Heart right ventricle (tissue), 16 donors: ENCODE measurements at regions not wholly inside any gene's neighbourhood (a gene's known extent, or its start where the extent isn't known, plus 50 kb on each side); places are given as distances from the start of the nearest gene placed in this dataset.

Experiments
- ATAC-seq, 8 donors: fragments of 200-7000 bp; cut with Tn5 transposase; one replicate each; pipeline ENCODE4 v1.9.1; 2020; ENCODE audit warnings: mild to moderate bottlenecking in 8 of 8, moderate library complexity in 8 of 8, moderate number of reproducible peaks in 1 of 8
- DNase-seq, 2 donors: peaks; one replicate each; pipeline ENCODE4 v3.0.0-alpha.2; 2020
- H3K27ac ChIP-seq, 10 donors: fragments of 200-600 bp; sonication (generic) in 2 of 10; one replicate each; pipeline versions ENCODE4 v1.5.0 to v1.8.0; 2020 to 2022; ENCODE audit warnings: mild to moderate bottlenecking in 3 of 10
- H3K27me3 ChIP-seq, 7 donors: fragments of 200-600 bp; one replicate each; pipeline ENCODE4 v1.8.0; 2021 to 2022; ENCODE audit warnings: mild to moderate bottlenecking in 2 of 7
- H3K36me3 ChIP-seq, 9 donors: fragments of 200-600 bp; sonication (generic) in 1 of 9; one replicate each; pipeline versions ENCODE4 v1.5.0 to v1.8.0; 2020 to 2022; ENCODE audit warnings: mild to moderate bottlenecking in 2 of 9
- H3K4me1 ChIP-seq, 9 donors: fragments of 200-600 bp; sonication (generic) in 1 of 9; one replicate each; pipeline versions ENCODE4 v1.5.0 to v1.8.0; 2020 to 2022; ENCODE audit warnings: mild to moderate bottlenecking in 4 of 9
- H3K4me3 ChIP-seq, 10 donors: fragments of 200-600 bp; sonication (generic) in 2 of 10; one replicate each; pipeline versions ENCODE4 v1.5.0 to v1.8.0; 2020 to 2022; ENCODE audit warnings: mild to moderate bottlenecking in 7 of 10, moderate library complexity in 2 of 10
- H3K9me3 ChIP-seq, 11 donors: fragments of 200-600 bp in 10 of 11; sonication (generic) in 2 of 11; one replicate each; pipeline versions ENCODE4 v1.5.0 to v1.8.0; 2013 to 2022; ENCODE audit warnings: mild to moderate bottlenecking in 2 of 11, control low read depth in 1 of 11, moderate library complexity in 1 of 11
- WGBS, 2 donors: extraction: QIAGEN DNeasy Blood & Tissue Kit; methylation state at CpG; one replicate each; pipeline ENCODE4 v1.1.7; 2013; ENCODE audit warnings: inconsistent platforms in 1 of 2; 5-methylcytosine and 5-hydroxymethylcytosine counted together
- intact Hi-C, 10 donors: fragments of 100-400 bp; cut with DNase I; formaldehyde crosslinking; loops; one replicate each; pipeline versions ENCODE4 v1.11.1 to v1.14.2; 2022
- TF ChIP-seq, protein P1 (sequence below), 9 donors: fragments of 200-600 bp; sonication (generic) in 2 of 9; IDR thresholded peaks; one replicate each; pipeline versions ENCODE4 v1.5.0 to v1.8.0; 2021 to 2022; ENCODE audit warnings: antibody characterized with exemption in 9 of 9, mild to moderate bottlenecking in 5 of 9, moderate library complexity in 1 of 9
- donor health status: Arrhythmogenic right ventricular cardiomyopathy.
- donor health status: ischemic (EF 13 %, LVEDD 7.1; RV severe dilation, severe dysfunction).
- donor health status: healthy with polysubstance abuse.
- donor health status: DM: no; HTN: yes; CAD: no.
- donor health status: DM: no; HTN: no; CAD: no.
- donor health status: ischemic (EF 25% LVEDD 6.9; RV normal size, moderate dysfunction).
- donor health status: ischemic (EF 25% LVEDD 5.7; RV mildly dilated, moderate dysfunction).
- donor health status: healthy.
- donor health status: DM: yes; HTN: yes; CAD: no.
- donor health status: Ischemic cardiomyopathy.
- donor health status: ischemic (EF 35%, LVEDD 5.7; RV mildly dilated, moderate dysfunction).
- donor health status: nonischemic (EF 11% LVEDD 7.7; RV severe dilation, severe dysfunction).
- donor health status: DM: yes; HTN: yes; CAD: no.
- donor health status: PGD.
- donor health status: ischemic (EF 29% LVEDD 5.4; RV normal size, mild dysfunction).
- donor health status: nonischemic (EF 23%, LVEDD 6.1; RV moderate dilation, normal function).

DNA sequence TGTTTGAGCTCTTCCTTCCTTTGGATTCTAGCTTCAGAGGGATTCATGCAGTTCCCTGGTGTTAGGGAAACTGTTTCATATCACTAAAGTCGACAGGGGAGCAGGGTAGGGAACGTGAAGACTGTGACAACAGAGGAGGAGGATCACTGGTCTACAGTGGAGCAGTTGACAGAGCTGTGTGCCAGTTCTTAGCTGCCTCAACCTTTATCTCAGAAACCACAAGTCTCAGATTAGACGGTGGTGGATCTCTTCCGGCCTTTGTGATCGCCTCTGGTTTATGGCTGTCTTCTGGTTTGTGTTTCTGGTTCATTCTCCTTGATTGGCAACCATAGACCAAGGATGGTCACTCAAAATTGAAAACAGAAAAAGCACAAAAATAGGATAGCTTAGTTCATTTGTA, 538.9 kb upstream of the API5 start:
- Histone ChIP-seq H3K9me3 (no peaks in the 10 kb centered on the region), H3K27me3 (peaks cover 0 to 14% (median 0%) of the 10 kb centered on the region in 7 donors), H3K27ac (no peak overlapping the region), H3K36me3 (no peaks in the 10 kb centered on the region), H3K4me1 (no peaks in the 10 kb centered on the region), H3K4me3 (no peak overlapping the region)
- TF ChIP-seq, protein P1, sequence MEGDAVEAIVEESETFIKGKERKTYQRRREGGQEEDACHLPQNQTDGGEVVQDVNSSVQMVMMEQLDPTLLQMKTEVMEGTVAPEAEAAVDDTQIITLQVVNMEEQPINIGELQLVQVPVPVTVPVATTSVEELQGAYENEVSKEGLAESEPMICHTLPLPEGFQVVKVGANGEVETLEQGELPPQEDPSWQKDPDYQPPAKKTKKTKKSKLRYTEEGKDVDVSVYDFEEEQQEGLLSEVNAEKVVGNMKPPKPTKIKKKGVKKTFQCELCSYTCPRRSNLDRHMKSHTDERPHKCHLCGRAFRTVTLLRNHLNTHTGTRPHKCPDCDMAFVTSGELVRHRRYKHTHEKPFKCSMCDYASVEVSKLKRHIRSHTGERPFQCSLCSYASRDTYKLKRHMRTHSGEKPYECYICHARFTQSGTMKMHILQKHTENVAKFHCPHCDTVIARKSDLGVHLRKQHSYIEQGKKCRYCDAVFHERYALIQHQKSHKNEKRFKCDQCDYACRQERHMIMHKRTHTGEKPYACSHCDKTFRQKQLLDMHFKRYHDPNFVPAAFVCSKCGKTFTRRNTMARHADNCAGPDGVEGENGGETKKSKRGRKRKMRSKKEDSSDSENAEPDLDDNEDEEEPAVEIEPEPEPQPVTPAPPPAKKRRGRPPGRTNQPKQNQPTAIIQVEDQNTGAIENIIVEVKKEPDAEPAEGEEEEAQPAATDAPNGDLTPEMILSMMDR (IDR thresholded peaks at IDR 0.05) = no peak
- intact Hi-C loops = loop anchor here in 7 of 10 donors (5.0 to 10.0 kb wide), 7 partner anchors 242 to 509 kb away; no protein-coding TSS in a partner anchor
- no peak for ATAC-seq
- WGBS, 2 donors = 40 to 42% methylated on average over 5 of the region's 5 CpGs
- no peak for DNase-seq

DNA sequence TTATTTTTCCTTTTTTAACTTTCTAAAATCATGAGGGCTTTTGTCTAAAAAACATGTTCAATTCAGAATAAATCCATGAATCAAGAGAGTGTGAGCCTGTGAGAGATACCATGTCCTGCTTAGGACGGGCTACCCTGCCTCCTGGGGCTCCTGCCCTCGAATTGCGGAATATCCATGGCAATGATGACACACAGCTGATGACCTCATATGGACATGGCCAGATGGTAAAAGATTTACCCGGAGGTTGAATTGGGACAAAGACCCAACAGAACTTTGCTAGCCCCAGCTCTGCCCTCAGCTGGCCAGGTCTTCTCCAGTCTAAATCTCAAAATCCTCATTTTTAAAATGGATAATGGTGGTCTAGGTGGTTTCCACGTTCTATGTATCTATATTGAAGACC, 538.1 kb upstream of the API5 start:
- DNase-seq = no peak
- Histone ChIP-seq H3K4me3 (no peak overlapping the region), H3K27ac (no peak overlapping the region), H3K4me1 (no peaks in the 10 kb centered on the region), H3K36me3 (no peaks in the 10 kb centered on the region), H3K9me3 (no peaks in the 10 kb centered on the region), H3K27me3 (peaks cover 0 to 14% (median 0%) of the 10 kb centered on the region in 7 donors)
- 74 to 83% methylated on average over 5 of the region's 5 CpGs for WGBS, 2 donors
- no peak for ATAC-seq
- intact Hi-C loops = loop anchor here in 7 of 10 donors (5.0 to 10.0 kb wide), 7 partner anchors 241 to 509 kb away; no protein-coding TSS in a partner anchor
- TF ChIP-seq, protein P1 (IDR thresholded peaks at IDR 0.05) = no peak

DNA sequence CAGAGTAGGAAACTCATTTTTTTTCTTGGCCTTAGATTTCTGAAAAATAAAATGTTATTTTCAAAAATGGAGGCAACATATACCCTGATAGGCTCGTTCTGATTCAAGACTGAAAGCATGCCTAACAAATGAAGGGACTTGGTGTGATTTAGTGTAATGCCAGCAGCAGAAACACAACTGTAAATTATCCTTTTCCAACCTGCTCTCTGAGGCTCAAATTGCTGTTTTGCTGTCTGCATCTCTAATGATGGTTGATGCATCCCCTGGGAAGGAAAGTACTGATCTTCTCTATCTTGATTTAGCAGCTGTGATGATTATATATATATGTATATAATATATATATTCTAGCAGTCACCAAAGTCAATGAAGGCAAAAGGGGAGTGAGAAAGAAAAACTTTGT, 537.2 kb upstream of the API5 start:
- H3K4me1 ChIP-seq = no peaks in the 10 kb centered on the region
- intact Hi-C loops = loop anchor here in 7 of 10 donors (5.0 to 10.0 kb wide), 7 partner anchors 240 to 508 kb away; no protein-coding TSS in a partner anchor
- H3K9me3 ChIP-seq = no peaks in the 10 kb centered on the region
- peaks cover 0 to 14% (median 0%) of the 10 kb centered on the region in 7 donors for H3K27me3 ChIP-seq
- no peaks in the 10 kb centered on the region for H3K36me3 ChIP-seq
- H3K4me3 ChIP-seq = no peak overlapping the region
- TF ChIP-seq, protein P1 (IDR thresholded peaks at IDR 0.05) = no peak
- ATAC-seq (no peak), DNase-seq (no peak)
- WGBS, 2 donors = 53 to 70% methylated on average over 1 of the region's 1 CpG
- no peak overlapping the region for H3K27ac ChIP-seq

DNA sequence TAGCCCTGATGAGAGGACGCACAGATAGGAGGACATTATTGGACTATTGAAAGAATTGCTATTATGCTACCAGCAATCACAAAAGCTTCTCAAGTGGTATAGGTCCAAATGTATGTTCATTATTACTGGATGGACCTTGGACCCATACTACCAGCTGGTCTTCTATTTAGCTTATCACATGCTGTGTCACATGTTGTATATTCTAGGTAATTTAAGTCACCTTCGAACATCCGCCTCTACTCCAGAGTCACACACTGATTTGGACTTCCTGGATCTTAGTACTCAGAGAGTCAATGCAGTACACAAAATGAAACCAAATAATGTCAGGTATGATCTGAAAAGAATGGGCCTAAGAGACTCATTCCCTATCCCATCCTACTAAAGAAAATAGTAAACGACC, 534.0 kb upstream of the API5 start:
- H3K27me3 ChIP-seq = peaks cover 0 to 7% (median 0%) of the 10 kb centered on the region in 7 donors
- H3K4me3 ChIP-seq = no peak overlapping the region
- intact Hi-C loops = loop anchor here in 5 of 10 donors (5.0 to 10.0 kb wide), 5 partner anchors 237 to 500 kb away; no protein-coding TSS in a partner anchor
- 92 to 94% methylated on average over 4 of the region's 4 CpGs for WGBS, 2 donors
- TF ChIP-seq, protein P1 (IDR thresholded peaks at IDR 0.05) = no peak
- H3K4me1 ChIP-seq = no peaks in the 10 kb centered on the region
- no peak for ATAC-seq
- no peak for DNase-seq
- H3K27ac ChIP-seq = no peak overlapping the region
- no peaks in the 10 kb centered on the region for H3K9me3 ChIP-seq
- H3K36me3 ChIP-seq = no peaks in the 10 kb centered on the region
